ENCODE measurements at regions not wholly inside any gene's neighbourhood (a gene's known extent, or its start where the extent isn't known, plus 50 kb on each side); places are given as distances from the start of the nearest gene placed in this dataset.

GRCh38 chr6:56752534-56752933 lies 109.8 kb upstream of the DST start:
- no peak for TF ChIP-seq CTCF (IDR thresholded peaks at IDR 0.05; ENCODE audit: extremely low read depth, missing control alignments)
- no peak for DNase-seq (ENCODE audit: low spot score)

GRCh38 chr6:56752009-56752408 lies 109.3 kb upstream of the DST start:
- TF ChIP-seq CTCF (IDR thresholded peaks at IDR 0.05; ENCODE audit: extremely low read depth, missing control alignments) = no peak
- no peak for DNase-seq (ENCODE audit: low spot score)

GRCh38 chr6:56751604-56752003 lies 108.9 kb upstream of the DST start:
- no peak for TF ChIP-seq CTCF (IDR thresholded peaks at IDR 0.05; ENCODE audit: extremely low read depth, missing control alignments)
- no peak for DNase-seq (ENCODE audit: low spot score)

- TF ChIP-seq CTCF (IDR thresholded peaks at IDR 0.05; ENCODE audit: extremely low read depth, missing control alignments) = no peak
- DNase-seq (ENCODE audit: low spot score) = no peak
Observed at GRCh38 chr6:56750686-56751085, 108.0 kb upstream of the DST start.

GRCh38 chr6:56749632-56750151 lies 107.0 kb upstream of the DST start:
- no peak for TF ChIP-seq CTCF (IDR thresholded peaks at IDR 0.05; ENCODE audit: extremely low read depth, missing control alignments)
- no peak for DNase-seq (ENCODE audit: low spot score)

GRCh38 chr6:56746767-56747504 lies 104.2 kb upstream of the DST start:
- TF ChIP-seq CTCF (IDR thresholded peaks at IDR 0.05; ENCODE audit: extremely low read depth, missing control alignments) = no peak
- no peak for DNase-seq (ENCODE audit: low spot score)

- DNase-seq (ENCODE audit: low spot score) = no peak
- no peak for TF ChIP-seq CTCF (IDR thresholded peaks at IDR 0.05; ENCODE audit: extremely low read depth, missing control alignments)
Observed at GRCh38 chr6:56745971-56746370, 103.3 kb upstream of the DST start.
